ENCODE measurements at regions not wholly inside any gene's neighbourhood (a gene's known extent, or its start where the extent isn't known, plus 50 kb on each side); places are given as distances from the start of the nearest gene placed in this dataset.

DNA sequence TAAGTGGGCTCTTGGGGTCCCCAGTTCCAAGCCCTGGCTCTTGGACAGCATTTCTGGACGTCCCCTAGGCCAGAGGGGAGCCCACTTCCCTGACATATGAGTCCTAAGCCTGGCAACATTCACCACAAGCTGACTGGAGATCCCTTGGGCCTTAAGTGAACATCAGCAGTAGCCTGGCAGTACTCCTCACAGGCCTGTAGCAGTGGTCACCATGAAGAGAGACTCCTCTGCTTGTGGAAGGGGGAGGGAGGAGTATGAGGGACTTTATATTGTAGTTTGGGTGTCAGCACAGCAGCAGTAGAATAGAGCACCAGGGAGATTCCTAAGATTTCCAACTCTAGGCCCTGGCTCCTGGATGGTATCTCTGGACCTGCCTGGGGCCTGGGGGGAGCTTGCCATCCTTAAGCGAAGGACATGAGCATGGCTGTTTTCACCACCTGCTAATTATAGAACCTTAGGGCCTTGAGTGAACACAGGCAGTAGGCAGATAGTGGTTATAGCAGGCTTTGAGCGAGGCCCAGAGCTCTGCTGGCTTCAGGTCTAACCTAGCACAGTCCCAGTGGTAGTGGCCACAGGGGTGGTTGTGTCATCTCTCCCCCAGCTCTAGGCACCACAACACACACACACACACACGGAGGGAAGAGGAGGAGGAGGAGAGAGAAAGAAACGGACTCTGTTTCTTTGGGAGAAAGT is 71.4 kb upstream of the APOBEC4 start:
- TF ChIP-seq GATA2 (IDR thresholded peaks at IDR 0.05; ENCODE audit: low read depth, low read length) (no peak), GATA3 (IDR thresholded peaks at IDR 0.05; ENCODE audit: low read depth, low read length) (no peak)

DNA sequence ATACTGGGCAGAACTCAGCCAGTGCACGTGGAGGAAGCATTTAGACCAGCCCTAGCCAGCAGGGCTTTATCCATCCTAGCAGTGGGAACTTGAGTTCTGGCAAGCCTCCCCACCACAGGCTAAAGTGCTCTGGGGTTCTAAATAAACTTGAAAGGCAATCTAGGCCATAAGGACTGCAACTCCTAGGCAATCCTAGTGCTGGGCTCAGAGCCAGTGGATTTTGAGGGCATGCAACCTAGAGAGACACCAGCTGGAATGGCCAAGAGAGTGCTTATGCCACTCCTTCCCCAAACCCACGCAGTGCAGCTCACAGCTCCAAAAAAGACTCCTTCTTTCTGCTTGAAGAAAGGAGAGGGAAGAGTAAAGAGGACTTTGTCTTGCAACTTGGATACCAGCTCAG is 70.5 kb upstream of the APOBEC4 start:
- TF ChIP-seq GATA2 (IDR thresholded peaks at IDR 0.05; ENCODE audit: low read depth, low read length) (no peak), GATA3 (IDR thresholded peaks at IDR 0.05; ENCODE audit: low read depth, low read length) (no peak)

GRCh38 chr1:183721041-183721440 is 67.9 kb upstream of the APOBEC4 start:
- no peak for TF ChIP-seq GATA3 (IDR thresholded peaks at IDR 0.05; ENCODE audit: low read depth, low read length)
- TF ChIP-seq GATA2 (IDR thresholded peaks at IDR 0.05; ENCODE audit: low read depth, low read length) = no peak

DNA sequence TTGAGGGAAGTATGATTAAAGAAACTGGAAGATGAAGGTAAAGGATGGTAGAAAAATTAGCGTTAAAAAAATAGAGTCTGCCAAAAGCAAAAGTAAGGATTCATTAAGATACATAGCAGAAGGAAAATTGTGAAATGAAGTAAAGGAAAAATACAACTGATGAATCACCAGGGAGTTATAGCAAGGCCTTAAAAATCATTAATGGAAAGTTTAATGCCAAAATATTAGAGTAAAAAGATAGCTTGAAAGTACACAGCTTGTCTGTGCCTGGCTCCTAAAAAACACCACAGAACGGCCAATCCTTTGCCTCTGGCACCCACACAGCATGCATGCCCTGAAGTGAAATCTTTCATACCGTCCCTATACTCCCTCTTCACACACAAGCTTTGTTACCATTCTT is 66.9 kb upstream of the APOBEC4 start:
- TF ChIP-seq GATA2 (IDR thresholded peaks at IDR 0.05; ENCODE audit: low read depth, low read length) (no peak), GATA3 (IDR thresholded peaks at IDR 0.05; ENCODE audit: low read depth, low read length) (no peak)

DNA sequence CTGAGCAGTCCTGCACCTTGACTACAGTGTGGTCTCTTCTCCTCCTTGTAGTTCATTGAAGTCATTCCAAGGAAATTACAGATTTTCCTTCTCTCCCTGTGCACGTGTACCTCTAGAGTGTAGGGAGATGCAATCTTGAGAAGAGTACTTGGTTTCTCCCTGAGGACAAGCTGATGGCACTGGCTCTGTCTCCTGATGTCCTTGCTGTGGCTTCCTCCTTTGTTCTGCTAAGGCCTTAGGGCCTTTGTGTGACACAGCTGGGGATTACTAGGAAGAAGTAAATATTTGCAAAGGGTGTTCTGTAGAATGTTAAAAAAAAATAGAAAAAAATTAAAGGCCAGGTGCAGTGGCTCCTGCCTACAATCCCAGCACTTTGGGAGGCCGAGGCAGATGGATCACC is 66.2 kb upstream of the APOBEC4 start:
- TF ChIP-seq GATA3 (IDR thresholded peaks at IDR 0.05; ENCODE audit: low read depth, low read length) (no peak), GATA2 (IDR thresholded peaks at IDR 0.05; ENCODE audit: low read depth, low read length) (no peak)

DNA sequence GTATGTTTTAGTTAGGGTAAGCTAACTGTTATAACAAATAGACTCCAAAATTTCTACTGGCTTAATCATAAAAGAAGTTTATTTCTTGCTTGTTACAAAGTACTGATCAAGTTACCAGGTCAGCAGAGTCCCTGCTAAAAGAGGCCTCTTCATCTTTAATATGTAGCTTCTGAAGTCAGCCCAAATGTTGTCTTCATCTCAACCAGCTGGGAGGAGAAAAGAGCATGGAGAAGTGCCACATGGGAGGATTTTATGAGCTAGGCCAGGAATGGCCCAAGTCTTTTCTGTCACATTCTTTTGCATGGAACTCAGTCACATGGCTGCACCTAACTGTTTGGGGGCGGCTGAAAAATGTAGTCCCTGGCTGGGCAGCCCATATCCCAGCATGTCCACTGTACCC is 63.2 kb upstream of the APOBEC4 start:
- TF ChIP-seq GATA3 (IDR thresholded peaks at IDR 0.05; ENCODE audit: low read depth, low read length) (no peak), GATA2 (IDR thresholded peaks at IDR 0.05; ENCODE audit: low read depth, low read length) (no peak)

GRCh38 chr1:183711741-183712361 is 58.7 kb upstream of the APOBEC4 start:
- no peak for TF ChIP-seq GATA3 (IDR thresholded peaks at IDR 0.05; ENCODE audit: low read depth, low read length)
- no peak for TF ChIP-seq GATA2 (IDR thresholded peaks at IDR 0.05; ENCODE audit: low read depth, low read length)

- no peak for TF ChIP-seq GATA2 (IDR thresholded peaks at IDR 0.05; ENCODE audit: low read depth, low read length)
- TF ChIP-seq GATA3 (IDR thresholded peaks at IDR 0.05; ENCODE audit: low read depth, low read length) = no peak
These were observed 58.1 kb upstream of the APOBEC4 start for GRCh38 chr1:183711165-183711682.

GRCh38 chr1:183710734-183711133 is 57.6 kb upstream of the APOBEC4 start:
- TF ChIP-seq GATA3 (IDR thresholded peaks at IDR 0.05; ENCODE audit: low read depth, low read length) (peak; percentile 46; the same call in 1 of the 2 replicates), GATA2 (IDR thresholded peaks at IDR 0.05; ENCODE audit: low read depth, low read length) (peak; percentile 66)

GRCh38 chr1:183710333-183710732 is 57.2 kb upstream of the APOBEC4 start:
- no peak for TF ChIP-seq GATA3 (IDR thresholded peaks at IDR 0.05; ENCODE audit: low read depth, low read length)

- TF ChIP-seq GATA2 (IDR thresholded peaks at IDR 0.05; ENCODE audit: low read depth, low read length) = no peak
- TF ChIP-seq GATA3 (IDR thresholded peaks at IDR 0.05; ENCODE audit: low read depth, low read length) = no peak
These were observed 51.0 kb upstream of the APOBEC4 start for GRCh38 chr1:183704131-183704530.
